GM12878 (cell line): ENCODE measurements at regions not wholly inside any gene's neighbourhood (a gene's known extent, or its start where the extent isn't known, plus 50 kb on each side); places are given as distances from the start of the nearest gene placed in this dataset.

Source experiments
- ATAC-seq: fragments of 200-7000 bp; cut with Tn5 transposase; 3 replicates; pipeline ENCODE4 v1.9.1; 2020; ENCODE audit warnings: mild to moderate bottlenecking, moderate library complexity
- BruUV-seq: library from RNA; stranded (reverse); fragments of 400-500 nt; replicated peaks from 2 replicates; lab custom pipeline; 2021; lab: Mats Ljungman, UMichigan
- CTCF ChIA-PET: fragments of 300-600 bp; sonication (Branson Sonifier 250); formaldehyde crosslinking; extraction: SDS; loops from one replicate; lab custom pipeline; 2021; ENCODE audit warnings: inconsistent platforms; lab: Yijun Ruan, JAX
- POLR2A ChIA-PET: fragments of 350-600 bp; formaldehyde crosslinking; extraction: SDS; loops from one replicate; lab custom pipeline; 2021; ENCODE audit warnings: inconsistent platforms; lab: Charles Lee
- RAD21 ChIA-PET: fragments of 300-600 bp; sonication (Branson Sonifier 250); formaldehyde crosslinking; loops from one replicate; lab custom pipeline; 2023; ENCODE audit warnings: antibody characterized with exemption; ENCODE audit not compliant: unreplicated experiment; lab: Charles Lee
- SMC1A ChIA-PET: fragments of 300-600 bp; sonication (Branson Sonifier 250); formaldehyde crosslinking; loops from one replicate; lab custom pipeline; 2023; ENCODE audit not compliant: unreplicated experiment, uncharacterized antibody; lab: Charles Lee
- DNase-seq: peaks from one replicate; pipeline ENCODE4 v3.0.0-alpha.2; 2011; ENCODE audit warnings: low read depth, low spot score
- FAIRE-seq: peaks from 3 replicates; lab custom pipeline; 2011; peaks lifted over from hg19 to GRCh38; lab: Jason Lieb, UNC
- H2AFZ ChIP-seq: 2 replicates; pipeline ENCODE4 v1.6.0; 2011; ENCODE audit warnings: low read depth, low read length, control low read depth; ENCODE audit not compliant: control insufficient read depth
- H3K27ac ChIP-seq: 2 replicates; pipeline ENCODE4 v1.5.1; 2011; ENCODE audit warnings: control low read depth; ENCODE audit not compliant: control insufficient read depth, insufficient read depth
- H3K27me3 ChIP-seq, 2 experiments: replicated peaks in 1 of 2; 2 replicates each; pipeline versions ENCODE4 v1.6.0 to v1.6.1; 2011; ENCODE audit warnings: low read length in 1 of 2; ENCODE audit not compliant: control insufficient read depth in 2 of 2, insufficient read depth in 2 of 2
- H3K36me3 ChIP-seq, 2 experiments: 2 replicates each; pipeline ENCODE4 v1.5.1; 2011; ENCODE audit warnings: low read length in 1 of 2; ENCODE audit not compliant: control insufficient read depth in 2 of 2, insufficient read depth in 2 of 2
- H3K4me1 ChIP-seq: 2 replicates; pipeline ENCODE4 v1.6.1; 2011; ENCODE audit warnings: mild to moderate bottlenecking, low read length, moderate library complexity, mixed read lengths; ENCODE audit not compliant: control insufficient read depth, insufficient read depth
- H3K4me2 ChIP-seq: 2 replicates; pipeline ENCODE4 v1.6.0; 2011; ENCODE audit warnings: control low read depth; ENCODE audit not compliant: control insufficient read depth, insufficient read depth
- H3K4me3 ChIP-seq: fragments of 200-600 bp; sonication (generic); 2 replicates; pipeline ENCODE4 v1.5.1; 2016
- H3K79me2 ChIP-seq: 2 replicates; pipeline ENCODE4 v1.6.0; 2011; ENCODE audit warnings: low read length; ENCODE audit not compliant: control insufficient read depth, insufficient read depth
- H3K9ac ChIP-seq: 2 replicates; pipeline ENCODE4 v1.8.0; 2011; ENCODE audit warnings: low read length, control low read depth, mixed read lengths; ENCODE audit not compliant: control insufficient read depth, insufficient read depth
- H3K9me3 ChIP-seq: replicated peaks from 3 replicates; pipeline ENCODE4 v1.5.1; 2011; ENCODE audit warnings: mild to moderate bottlenecking, low read length; ENCODE audit not compliant: control insufficient read depth, insufficient read depth
- H4K20me1 ChIP-seq: 2 replicates; pipeline ENCODE4 v1.6.0; 2011; ENCODE audit not compliant: control insufficient read depth, insufficient read depth
- BACH1 ChIP-seq: fragments of 450-650 bp; IDR thresholded peaks from 2 replicates; pipeline ENCODE4 v1.6.1; 2017; ENCODE audit warnings: mild to moderate bottlenecking, borderline replicate concordance
- BHLHE40 ChIP-seq, 2 experiments: fragments of 450-650 bp in 1 of 2; IDR thresholded peaks; 2 replicates each; pipeline ENCODE4 v1.6.1; 2011 to 2017; ENCODE audit warnings: low read depth in 2 of 2, borderline replicate concordance in 1 of 2, improper control_type of control experiment in 1 of 2, low read length in 1 of 2, mild to moderate bottlenecking in 1 of 2
- CREB1 ChIP-seq: IDR thresholded peaks from 2 replicates; pipeline ENCODE4 v1.6.1; 2012; ENCODE audit warnings: low read depth, mild to moderate bottlenecking, inconsistent platforms
- KDM1A ChIP-seq: fragments of 200-600 bp; sonication (generic); IDR thresholded peaks from 2 replicates; pipeline ENCODE4 v1.6.1; 2016; ENCODE audit warnings: borderline replicate concordance
- PAX8 ChIP-seq: fragments of 450-650 bp; IDR thresholded peaks from 2 replicates; pipeline ENCODE4 v1.6.1; 2017; ENCODE audit warnings: mild to moderate bottlenecking, moderate library complexity
- POU2F2 ChIP-seq: IDR thresholded peaks from 3 replicates; pipeline ENCODE4 v1.6.1; 2011; ENCODE audit warnings: low read depth, mild to moderate bottlenecking, low read length, borderline replicate concordance
- RCOR1 ChIP-seq: conservative IDR thresholded peaks from 2 replicates; pipeline ENCODE4 v1.6.1; 2012; ENCODE audit warnings: low read depth, low read length, improper control_type of control experiment
- STAT3 ChIP-seq: IDR thresholded peaks from 2 replicates; pipeline ENCODE4 v1.6.1; 2011; ENCODE audit warnings: low read depth, low read length, improper control_type of control experiment
- USF2 ChIP-seq: IDR thresholded peaks from 2 replicates; pipeline ENCODE4 v1.6.1; 2011; ENCODE audit warnings: low read depth, low read length, improper control_type of control experiment, borderline replicate concordance
- ZNF207 ChIP-seq: fragments of 450-650 bp; IDR thresholded peaks from 2 replicates; pipeline ENCODE4 v1.6.1; 2014; ENCODE audit warnings: antibody characterized with exemption, mild to moderate bottlenecking, borderline replicate concordance
- ZNF24 ChIP-seq: fragments of 450-650 bp; IDR thresholded peaks from 2 replicates; pipeline ENCODE4 v1.6.1; 2017; ENCODE audit warnings: antibody characterized with exemption, mild to moderate bottlenecking
- ZNF622 ChIP-seq: fragments of 450-650 bp; IDR thresholded peaks from 2 replicates; pipeline ENCODE4 v1.6.1; 2017; ENCODE audit warnings: mild to moderate bottlenecking, inconsistent platforms
- WGBS: methylation state at CpG from one replicate; pipeline ENCODE4 v1.1.6; 2016; ENCODE audit warnings: low lambda C conversion rate; ENCODE audit not compliant: insufficient replicate concordance, insufficient coverage; ENCODE audit errors: missing lambda C conversion rate; 5-methylcytosine and 5-hydroxymethylcytosine counted together
- in situ Hi-C: fragments of 300-500 bp; cut with MboI; formaldehyde crosslinking; loops from 9 replicates; pipeline ENCODE4 v1.14.3; 2018; ENCODE audit warnings: mixed read lengths
- intact Hi-C: fragments of 100-400 bp; cut with micrococcal nuclease; formaldehyde crosslinking; loops from one replicate; pipeline ENCODE4 v1.14.2; 2022; ENCODE audit not compliant: unreplicated experiment
- TF ChIP-seq, protein P1 (sequence below): fragments of 450-650 bp; IDR thresholded peaks from 2 replicates; pipeline ENCODE4 v1.6.1; 2017; ENCODE audit warnings: low read depth, mild to moderate bottlenecking, moderate library complexity
- TF ChIP-seq, protein P2 (sequence below): fragments of 150-350 bp; IDR thresholded peaks from 2 replicates; pipeline ENCODE4 v1.6.1; 2016; ENCODE audit warnings: low read depth, low read length
- TF ChIP-seq, protein P3 (sequence below): IDR thresholded peaks from 2 replicates; pipeline ENCODE4 v1.6.1; 2012; ENCODE audit warnings: low read depth, low read length, improper control_type of control experiment

DNA sequence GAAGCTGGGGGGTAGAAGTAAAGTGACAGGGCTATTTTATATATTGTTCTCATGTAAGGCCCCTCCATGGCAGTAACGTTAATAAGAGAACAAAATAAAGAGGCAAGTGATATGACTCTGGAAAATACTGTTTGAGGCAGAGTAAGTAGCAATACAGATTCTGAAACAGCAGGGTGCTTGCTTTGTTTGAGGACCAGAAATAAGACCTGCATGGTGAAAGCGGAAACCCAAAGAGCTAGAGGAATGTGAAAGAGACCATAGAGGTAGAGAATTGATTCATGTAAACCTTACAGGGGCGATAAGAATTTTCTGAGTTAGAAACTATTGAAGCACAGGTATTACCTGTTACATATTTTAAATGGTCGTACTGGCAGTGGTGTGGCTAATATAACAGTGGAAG is 1517.1 kb downstream of the SI start (continued):
- TF ChIP-seq ZNF24 = no peak
- TF ChIP-seq, protein P1, sequence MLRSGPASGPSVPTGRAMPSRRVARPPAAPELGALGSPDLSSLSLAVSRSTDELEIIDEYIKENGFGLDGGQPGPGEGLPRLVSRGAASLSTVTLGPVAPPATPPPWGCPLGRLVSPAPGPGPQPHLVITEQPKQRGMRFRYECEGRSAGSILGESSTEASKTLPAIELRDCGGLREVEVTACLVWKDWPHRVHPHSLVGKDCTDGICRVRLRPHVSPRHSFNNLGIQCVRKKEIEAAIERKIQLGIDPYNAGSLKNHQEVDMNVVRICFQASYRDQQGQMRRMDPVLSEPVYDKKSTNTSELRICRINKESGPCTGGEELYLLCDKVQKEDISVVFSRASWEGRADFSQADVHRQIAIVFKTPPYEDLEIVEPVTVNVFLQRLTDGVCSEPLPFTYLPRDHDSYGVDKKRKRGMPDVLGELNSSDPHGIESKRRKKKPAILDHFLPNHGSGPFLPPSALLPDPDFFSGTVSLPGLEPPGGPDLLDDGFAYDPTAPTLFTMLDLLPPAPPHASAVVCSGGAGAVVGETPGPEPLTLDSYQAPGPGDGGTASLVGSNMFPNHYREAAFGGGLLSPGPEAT = no peak
- TF ChIP-seq BACH1 = no peak
- no peak for TF ChIP-seq POU2F2
- TF ChIP-seq ZNF207 = no peak
- TF ChIP-seq, protein P2, sequence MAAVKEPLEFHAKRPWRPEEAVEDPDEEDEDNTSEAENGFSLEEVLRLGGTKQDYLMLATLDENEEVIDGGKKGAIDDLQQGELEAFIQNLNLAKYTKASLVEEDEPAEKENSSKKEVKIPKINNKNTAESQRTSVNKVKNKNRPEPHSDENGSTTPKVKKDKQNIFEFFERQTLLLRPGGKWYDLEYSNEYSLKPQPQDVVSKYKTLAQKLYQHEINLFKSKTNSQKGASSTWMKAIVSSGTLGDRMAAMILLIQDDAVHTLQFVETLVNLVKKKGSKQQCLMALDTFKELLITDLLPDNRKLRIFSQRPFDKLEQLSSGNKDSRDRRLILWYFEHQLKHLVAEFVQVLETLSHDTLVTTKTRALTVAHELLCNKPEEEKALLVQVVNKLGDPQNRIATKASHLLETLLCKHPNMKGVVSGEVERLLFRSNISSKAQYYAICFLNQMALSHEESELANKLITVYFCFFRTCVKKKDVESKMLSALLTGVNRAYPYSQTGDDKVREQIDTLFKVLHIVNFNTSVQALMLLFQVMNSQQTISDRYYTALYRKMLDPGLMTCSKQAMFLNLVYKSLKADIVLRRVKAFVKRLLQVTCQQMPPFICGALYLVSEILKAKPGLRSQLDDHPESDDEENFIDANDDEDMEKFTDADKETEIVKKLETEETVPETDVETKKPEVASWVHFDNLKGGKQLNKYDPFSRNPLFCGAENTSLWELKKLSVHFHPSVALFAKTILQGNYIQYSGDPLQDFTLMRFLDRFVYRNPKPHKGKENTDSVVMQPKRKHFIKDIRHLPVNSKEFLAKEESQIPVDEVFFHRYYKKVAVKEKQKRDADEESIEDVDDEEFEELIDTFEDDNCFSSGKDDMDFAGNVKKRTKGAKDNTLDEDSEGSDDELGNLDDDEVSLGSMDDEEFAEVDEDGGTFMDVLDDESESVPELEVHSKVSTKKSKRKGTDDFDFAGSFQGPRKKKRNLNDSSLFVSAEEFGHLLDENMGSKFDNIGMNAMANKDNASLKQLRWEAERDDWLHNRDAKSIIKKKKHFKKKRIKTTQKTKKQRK = no peak
- TF ChIP-seq RCOR1 = no peak
- TF ChIP-seq, protein P3, sequence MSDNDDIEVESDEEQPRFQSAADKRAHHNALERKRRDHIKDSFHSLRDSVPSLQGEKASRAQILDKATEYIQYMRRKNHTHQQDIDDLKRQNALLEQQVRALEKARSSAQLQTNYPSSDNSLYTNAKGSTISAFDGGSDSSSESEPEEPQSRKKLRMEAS = no peak

DNA sequence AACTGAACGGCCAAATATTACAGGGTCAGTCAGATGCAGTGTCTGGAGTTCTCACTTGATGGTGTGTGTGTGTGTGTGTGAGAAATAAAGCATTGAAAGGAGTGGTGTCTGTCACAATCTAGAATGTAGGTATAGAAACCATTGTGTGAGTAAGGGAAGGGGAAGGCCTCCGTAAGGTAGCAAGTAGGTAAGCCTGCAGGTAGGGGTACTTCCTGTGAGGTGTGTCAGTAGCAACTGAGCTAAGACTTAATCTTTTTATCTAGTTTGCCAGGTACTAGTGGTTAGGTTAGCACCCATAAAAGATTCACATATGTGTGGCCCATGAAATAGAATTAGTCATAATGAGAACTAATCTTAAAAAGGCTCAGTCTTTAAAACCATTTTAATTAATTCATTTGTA is 1517.8 kb downstream of the SI start:
- no peak overlapping the region for H3K27ac ChIP-seq
- ChIA-PET POLR2A (no interaction called here), SMC1A (no interaction called here), RAD21 (no interaction called here), CTCF (no interaction called here)
- no peaks in the 10 kb centered on the region for H3K9me3 ChIP-seq
- DNase-seq = no peak
- H3K36me3 ChIP-seq = no peaks in the 10 kb centered on the region
- no peak overlapping the region for H3K9ac ChIP-seq
- no peak overlapping the region for H3K4me2 ChIP-seq
- H3K27me3 ChIP-seq = no peaks in the 10 kb centered on the region
- H4K20me1 ChIP-seq = no peaks in the 10 kb centered on the region
- no peak for ATAC-seq
- intact Hi-C loops = no loop called here
- no peak overlapping the region for H3K4me3 ChIP-seq
- BruUV-seq = no TSS peak
- H3K4me1 ChIP-seq = no peaks in the 10 kb centered on the region
- H3K79me2 ChIP-seq = no peaks in the 10 kb centered on the region
- no peak for FAIRE-seq
- WGBS = 20% methylated on average over 2 of the region's 2 CpGs
- in situ Hi-C loops = no loop called here
- no peak overlapping the region for H2AFZ ChIP-seq
- TF ChIP-seq BHLHE40 (IDR thresholded peaks at IDR 0.05; ENCODE audit: borderline replicate concordance in 1 of 2, low read depth in 2 of 2, low read length in 1 of 2) (no peak), STAT3 (no peak), PAX8 (no peak), ZNF622 (no peak), USF2 (no peak), CREB1 (no peak), KDM1A (no peak)
